Activated CD4-positive, alpha-beta T cell treated with anti-CD3 and anti-CD28 coated beads for 36 hours (primary cell): ENCODE measurements at regions not wholly inside any gene's neighbourhood (a gene's known extent, or its start where the extent isn't known, plus 50 kb on each side); places are given as distances from the start of the nearest gene placed in this dataset.

ENCODE experiments used
- ATAC-seq: fragments of 200-7000 bp; cut with Tn5 transposase; one replicate; pipeline ENCODE4 v1.10.0; 2021; ENCODE audit warnings: mild to moderate bottlenecking, moderate library complexity
- CTCF ChIA-PET: fragments of 350-600 bp; sonication (Branson Sonifier 250); formaldehyde crosslinking; loops from one replicate; lab custom pipeline; 2021; ENCODE audit warnings: antibody characterized with exemption; lab: Charles Lee
- POLR2A ChIA-PET: fragments of 350-600 bp; sonication (Branson Sonifier 250); formaldehyde crosslinking; loops from one replicate; lab custom pipeline; 2021; ENCODE audit warnings: antibody characterized with exemption, inconsistent platforms; lab: Charles Lee
- DNase-seq: peaks from one replicate; pipeline ENCODE4 v3.0.0-alpha.2; 2020
- H3K27ac Mint-ChIP-seq: one replicate; pipeline ENCODE4 v1.8.0; 2021; ENCODE audit warnings: mixed read lengths
- H3K27me3 Mint-ChIP-seq: one replicate; pipeline ENCODE4 v1.8.0; 2021; ENCODE audit warnings: mixed read lengths
- H3K36me3 Mint-ChIP-seq: one replicate; pipeline ENCODE4 v1.8.0; 2021; ENCODE audit warnings: low read depth, mixed read lengths
- H3K4me1 Mint-ChIP-seq: one replicate; pipeline ENCODE4 v1.8.0; 2021; ENCODE audit warnings: mixed read lengths
- H3K4me3 Mint-ChIP-seq: one replicate; pipeline ENCODE4 v1.8.0; 2021; ENCODE audit warnings: mild to moderate bottlenecking, moderate library complexity, mixed read lengths
- H3K9me3 Mint-ChIP-seq: one replicate; pipeline ENCODE4 v1.8.0; 2021; ENCODE audit warnings: low read depth, mixed read lengths
- intact Hi-C, 2 experiments: fragments of 100-400 bp; cut with DNase I in 1 of 2; cut with micrococcal nuclease in 1 of 2; formaldehyde crosslinking; loops; one replicate each; pipeline versions ENCODE4 v1.14.2 to v1.15.1; 2022 to 2024; cut with DNase I, micrococcal nuclease

- no peaks in the 10 kb centered on the region for H3K4me1 Mint-ChIP-seq
- no peak overlapping the region for H3K4me3 Mint-ChIP-seq
- H3K36me3 Mint-ChIP-seq = no peaks in the 10 kb centered on the region
- ChIA-PET POLR2A (no interaction called here), CTCF (no interaction called here)
- no peak for DNase-seq
- peaks cover 2% of the 10 kb centered on the region for H3K9me3 Mint-ChIP-seq
- H3K27me3 Mint-ChIP-seq = no peaks in the 10 kb centered on the region
- intact Hi-C loops = no loop called here
- no peak for ATAC-seq
- H3K27ac Mint-ChIP-seq = no peak overlapping the region
These were observed 303.8 kb upstream of the LRRC7 start for GRCh38 chr1:69263921-69264391.

GRCh38 chr1:69269491-69269890 is 298.2 kb upstream of the LRRC7 start:
- intact Hi-C loops = no loop called here
- CTCF ChIA-PET = no interaction called here
- Mint-ChIP-seq H3K27ac (no peak overlapping the region), H3K27me3 (no peaks in the 10 kb centered on the region), H3K36me3 (no peaks in the 10 kb centered on the region), H3K4me3 (no peak overlapping the region), H3K9me3 (peaks cover 8% of the 10 kb centered on the region), H3K4me1 (no peaks in the 10 kb centered on the region)
- ATAC-seq (no peak), DNase-seq (no peak)
- POLR2A ChIA-PET = no interaction called here

GRCh38 chr1:69271587-69272125 is 296.1 kb upstream of the LRRC7 start:
- CTCF ChIA-PET = no interaction called here
- POLR2A ChIA-PET = no interaction called here

DNA sequence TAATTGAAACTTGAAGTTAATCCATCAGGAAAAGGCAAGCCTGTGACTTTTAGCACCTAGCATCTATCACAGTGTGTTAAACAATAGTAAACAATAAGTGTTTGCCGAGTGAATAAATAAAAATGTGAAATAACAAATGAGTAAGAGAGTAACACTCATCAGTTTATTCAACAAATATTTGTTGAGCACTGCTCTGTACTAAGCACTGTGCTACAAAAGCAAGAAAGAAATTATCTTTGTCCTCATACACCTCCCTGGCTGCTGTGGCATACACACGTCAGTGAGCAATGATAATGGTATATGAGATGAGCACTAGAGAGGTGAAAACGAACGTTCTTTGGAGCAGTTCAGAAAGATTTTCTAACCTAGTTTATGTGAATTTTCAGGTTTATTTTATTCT is 295.0 kb upstream of the LRRC7 start:
- CTCF ChIA-PET = no interaction called here
- H3K4me3 Mint-ChIP-seq = no peak overlapping the region
- peaks cover 6% of the 10 kb centered on the region for H3K9me3 Mint-ChIP-seq
- POLR2A ChIA-PET = no interaction called here
- H3K27me3 Mint-ChIP-seq = no peaks in the 10 kb centered on the region
- no peaks in the 10 kb centered on the region for H3K4me1 Mint-ChIP-seq
- DNase-seq = no peak
- no peak overlapping the region for H3K27ac Mint-ChIP-seq
- no peaks in the 10 kb centered on the region for H3K36me3 Mint-ChIP-seq
- ATAC-seq = no peak
- intact Hi-C loops = no loop called here

More at GRCh38 chr1:69271587-69272125, 296.1 kb upstream of the LRRC7 start:
- intact Hi-C loops = no loop called here
- Mint-ChIP-seq H3K4me1 (no peaks in the 10 kb centered on the region), H3K4me3 (no peak overlapping the region), H3K36me3 (no peaks in the 10 kb centered on the region), H3K27me3 (no peaks in the 10 kb centered on the region), H3K27ac (no peak overlapping the region), H3K9me3 (peaks cover 8% of the 10 kb centered on the region)
- DNase-seq (no peak), ATAC-seq (no peak)

DNA sequence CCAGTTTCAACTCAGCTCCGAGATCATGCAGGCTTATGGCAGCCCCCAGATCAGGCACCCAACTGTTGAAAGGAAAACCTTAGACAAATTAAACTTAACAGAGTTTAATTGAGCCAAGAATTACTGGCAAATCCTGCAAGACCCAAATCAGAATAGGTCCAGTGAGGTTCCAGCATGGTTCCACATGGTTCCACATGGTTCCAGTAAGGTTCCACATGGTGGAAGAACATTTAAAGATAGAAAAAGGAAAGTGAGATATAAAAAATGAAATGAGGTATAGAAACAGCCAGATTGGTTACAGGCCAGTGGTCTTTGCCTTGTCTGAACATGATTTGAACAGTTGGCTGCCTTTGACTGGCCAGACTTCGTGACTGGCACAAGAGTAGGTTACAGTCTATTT is 288.8 kb upstream of the LRRC7 start:
- intact Hi-C loops = no loop called here
- ChIA-PET CTCF (no interaction called here), POLR2A (interaction anchor here (0.7 kb wide), 1 partner anchor 38 kb away, joined by 3 read pairs; no protein-coding TSS in a partner anchor)
- Mint-ChIP-seq H3K36me3 (no peaks in the 10 kb centered on the region), H3K27ac (no peak overlapping the region), H3K9me3 (peaks cover 2% of the 10 kb centered on the region), H3K27me3 (no peaks in the 10 kb centered on the region), H3K4me1 (no peaks in the 10 kb centered on the region), H3K4me3 (no peak overlapping the region)
- ATAC-seq (no peak), DNase-seq (no peak)

DNA sequence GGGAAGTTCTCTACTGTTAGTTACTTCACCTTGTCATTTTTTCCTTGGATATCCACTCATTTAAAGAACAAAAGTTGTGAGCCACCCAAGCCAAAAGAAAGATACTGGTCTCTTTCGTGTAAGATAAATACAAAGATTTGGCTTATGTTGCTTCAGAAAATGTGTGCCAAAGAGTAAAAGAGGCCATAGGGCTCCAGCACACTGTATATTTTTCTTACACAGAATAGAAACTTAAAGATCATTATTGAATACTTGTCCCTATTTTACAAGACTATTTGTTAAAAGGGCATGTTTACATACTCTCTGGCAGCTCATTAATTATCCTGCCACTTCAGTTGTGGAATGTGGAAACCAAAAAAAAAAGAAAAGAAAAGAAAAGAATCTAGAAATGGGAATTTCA is 284.2 kb upstream of the LRRC7 start:
- no peaks in the 10 kb centered on the region for H3K27me3 Mint-ChIP-seq
- no peak overlapping the region for H3K27ac Mint-ChIP-seq
- DNase-seq (no peak), ATAC-seq (no peak)
- H3K9me3 Mint-ChIP-seq = peaks cover 2% of the 10 kb centered on the region
- ChIA-PET POLR2A (no interaction called here), CTCF (no interaction called here)
- no peaks in the 10 kb centered on the region for H3K4me1 Mint-ChIP-seq
- intact Hi-C loops = no loop called here
- H3K36me3 Mint-ChIP-seq = no peaks in the 10 kb centered on the region
- H3K4me3 Mint-ChIP-seq = no peak overlapping the region

DNA sequence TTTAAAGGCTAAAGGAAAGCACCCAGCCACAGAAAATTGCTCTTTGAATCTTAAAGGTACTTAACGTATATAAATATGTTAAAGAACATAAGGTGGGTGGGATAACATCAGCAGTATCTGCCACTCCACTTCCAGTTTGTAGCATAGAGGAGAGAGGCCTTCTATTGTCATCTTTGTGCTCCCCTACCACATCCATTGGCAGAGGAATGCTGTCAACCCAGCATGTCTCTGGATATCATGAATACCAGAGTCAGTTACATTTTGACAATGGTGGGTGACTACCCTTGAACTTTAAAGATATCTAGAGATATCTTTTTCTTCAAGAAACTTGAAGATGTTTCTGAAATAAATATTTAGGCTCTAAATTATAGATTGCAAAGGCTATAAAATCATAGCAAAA is 283.2 kb upstream of the LRRC7 start:
- POLR2A ChIA-PET = no interaction called here
- CTCF ChIA-PET = no interaction called here
- no peak overlapping the region for H3K27ac Mint-ChIP-seq

DNA sequence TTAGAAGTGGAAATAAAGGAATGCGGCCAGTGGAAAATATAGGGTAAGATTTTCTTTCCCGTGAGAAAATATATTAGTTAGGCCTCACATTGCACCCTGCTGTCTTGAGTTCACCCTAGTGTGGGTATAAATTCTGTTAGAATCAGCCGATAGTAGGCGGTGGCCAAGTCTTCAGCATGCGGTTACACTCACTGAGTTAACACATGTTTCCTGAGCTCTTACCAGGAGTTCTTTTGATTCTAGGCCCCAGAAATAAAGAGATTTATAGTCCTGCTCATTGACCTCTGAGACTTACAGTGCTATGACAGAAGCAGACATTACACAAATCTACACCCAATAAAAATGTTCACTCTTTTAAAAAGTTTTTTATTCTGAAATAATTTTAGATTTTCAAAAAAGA is 279.3 kb upstream of the LRRC7 start:
- DNase-seq (no peak), ATAC-seq (no peak)
- Mint-ChIP-seq H3K4me3 (no peak overlapping the region), H3K27me3 (no peaks in the 10 kb centered on the region), H3K4me1 (no peaks in the 10 kb centered on the region), H3K36me3 (no peaks in the 10 kb centered on the region), H3K9me3 (no peaks in the 10 kb centered on the region), H3K27ac (no peak overlapping the region)
- POLR2A ChIA-PET = no interaction called here
- CTCF ChIA-PET = no interaction called here
- intact Hi-C loops = no loop called here

More for the DNA sequence above, 283.2 kb upstream of the LRRC7 start:
- Mint-ChIP-seq H3K27me3 (no peaks in the 10 kb centered on the region), H3K9me3 (peaks cover 2% of the 10 kb centered on the region), H3K4me1 (no peaks in the 10 kb centered on the region), H3K4me3 (no peak overlapping the region), H3K36me3 (no peaks in the 10 kb centered on the region)
- DNase-seq = no peak
- intact Hi-C loops = no loop called here
- no peak for ATAC-seq

DNA sequence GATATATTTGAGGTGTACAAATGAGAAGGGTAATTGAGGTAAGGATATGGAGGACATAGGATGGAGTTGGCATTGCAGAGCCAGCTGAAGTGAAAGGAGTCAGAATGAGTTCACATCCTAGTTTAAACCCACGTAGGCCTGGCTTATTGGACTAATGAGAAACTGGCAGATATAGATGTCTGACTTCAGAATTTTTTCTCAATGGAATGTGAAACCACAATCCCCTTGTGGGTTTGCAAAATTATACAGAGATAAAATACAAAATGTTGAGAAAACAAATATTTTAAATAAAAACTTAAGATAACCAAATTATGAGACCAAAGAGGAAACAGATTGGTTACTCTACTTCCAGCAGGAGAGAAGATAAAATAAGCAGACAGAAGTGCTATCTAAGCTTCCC is 277.4 kb upstream of the LRRC7 start:
- intact Hi-C loops = no loop called here
- DNase-seq (no peak), ATAC-seq (no peak)
- Mint-ChIP-seq H3K4me3 (no peak overlapping the region), H3K27me3 (no peaks in the 10 kb centered on the region), H3K9me3 (no peaks in the 10 kb centered on the region), H3K27ac (no peak overlapping the region), H3K4me1 (no peaks in the 10 kb centered on the region), H3K36me3 (no peaks in the 10 kb centered on the region)
- CTCF ChIA-PET = no interaction called here
- POLR2A ChIA-PET = no interaction called here

- no peak overlapping the region for H3K27ac Mint-ChIP-seq
- ChIA-PET CTCF (no interaction called here), POLR2A (no interaction called here)
- H3K4me1 Mint-ChIP-seq = no peaks in the 10 kb centered on the region
- ATAC-seq (no peak), DNase-seq (no peak)
- intact Hi-C loops = no loop called here
- no peak overlapping the region for H3K4me3 Mint-ChIP-seq
- no peaks in the 10 kb centered on the region for H3K27me3 Mint-ChIP-seq
- no peaks in the 10 kb centered on the region for H3K36me3 Mint-ChIP-seq
- H3K9me3 Mint-ChIP-seq = no peaks in the 10 kb centered on the region
These were observed 276.2 kb upstream of the LRRC7 start for GRCh38 chr1:69291541-69291940.

- intact Hi-C loops = no loop called here
- H3K4me3 Mint-ChIP-seq = no peak overlapping the region
- H3K27ac Mint-ChIP-seq = no peak overlapping the region
- ChIA-PET POLR2A (no interaction called here), CTCF (no interaction called here)
- no peaks in the 10 kb centered on the region for H3K36me3 Mint-ChIP-seq
- ATAC-seq = no peak
- no peaks in the 10 kb centered on the region for H3K27me3 Mint-ChIP-seq
- no peaks in the 10 kb centered on the region for H3K9me3 Mint-ChIP-seq
- no peak for DNase-seq
- no peaks in the 10 kb centered on the region for H3K4me1 Mint-ChIP-seq
These were observed 274.9 kb upstream of the LRRC7 start for GRCh38 chr1:69292833-69293232.

DNA sequence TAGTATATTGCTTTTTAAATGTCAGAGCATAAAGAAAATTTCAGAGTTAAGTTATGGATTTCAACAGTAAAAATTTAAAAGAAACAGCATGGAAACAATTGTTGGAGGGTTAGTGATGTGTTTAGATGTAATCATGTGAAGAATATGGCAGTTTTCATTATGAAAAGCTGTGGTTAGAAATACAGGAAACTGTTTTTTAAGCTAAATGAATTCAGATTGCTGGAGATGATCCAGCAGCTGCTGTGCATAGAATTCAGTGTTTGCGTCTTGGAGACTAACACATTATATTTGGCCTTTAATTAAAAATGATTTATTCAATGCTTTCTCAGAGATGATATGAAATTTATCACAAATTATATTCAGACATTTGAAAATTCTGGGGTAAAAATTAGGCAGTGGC is 273.6 kb upstream of the LRRC7 start:
- no peak for ATAC-seq
- H3K36me3 Mint-ChIP-seq = no peaks in the 10 kb centered on the region
- DNase-seq = no peak
- ChIA-PET POLR2A (no interaction called here), CTCF (no interaction called here)
- H3K4me3 Mint-ChIP-seq = no peak overlapping the region
- no peaks in the 10 kb centered on the region for H3K27me3 Mint-ChIP-seq
- intact Hi-C loops = no loop called here
- peaks cover 2% of the 10 kb centered on the region for H3K9me3 Mint-ChIP-seq
- no peaks in the 10 kb centered on the region for H3K4me1 Mint-ChIP-seq
- H3K27ac Mint-ChIP-seq = no peak overlapping the region

GRCh38 chr1:69295265-69295664 is 272.5 kb upstream of the LRRC7 start:
- CTCF ChIA-PET = no interaction called here
- no peaks in the 10 kb centered on the region for H3K4me1 Mint-ChIP-seq
- no peaks in the 10 kb centered on the region for H3K36me3 Mint-ChIP-seq
- ATAC-seq (no peak), DNase-seq (no peak)
- peaks cover 2% of the 10 kb centered on the region for H3K9me3 Mint-ChIP-seq
- H3K4me3 Mint-ChIP-seq = no peak overlapping the region
- intact Hi-C loops = no loop called here
- no peak overlapping the region for H3K27ac Mint-ChIP-seq
- H3K27me3 Mint-ChIP-seq = no peaks in the 10 kb centered on the region
- POLR2A ChIA-PET = no interaction called here
